HG02798 (cell line): ENCODE measurements at regions not wholly inside any gene's neighbourhood (a gene's known extent, or its start where the extent isn't known, plus 50 kb on each side); places are given as distances from the start of the nearest gene placed in this dataset.
A peak's percentile ranks its signal among the peaks of the same experiment; 100 is the strongest.
"Not testable (repeated sequence)": the region's sequence is repeated elsewhere in the genome, so short reads cannot be mapped to it uniquely, and the experiment has no call there.

ENCODE experiments used
- ATAC-seq: cut with Tn5 transposase; IDR thresholded peaks from one replicate; pipeline ENCODE4 v1.9.1; 2021; ENCODE audit warnings: mild to moderate bottlenecking; ENCODE audit not compliant: unreplicated experiment, poor library complexity

DNA sequence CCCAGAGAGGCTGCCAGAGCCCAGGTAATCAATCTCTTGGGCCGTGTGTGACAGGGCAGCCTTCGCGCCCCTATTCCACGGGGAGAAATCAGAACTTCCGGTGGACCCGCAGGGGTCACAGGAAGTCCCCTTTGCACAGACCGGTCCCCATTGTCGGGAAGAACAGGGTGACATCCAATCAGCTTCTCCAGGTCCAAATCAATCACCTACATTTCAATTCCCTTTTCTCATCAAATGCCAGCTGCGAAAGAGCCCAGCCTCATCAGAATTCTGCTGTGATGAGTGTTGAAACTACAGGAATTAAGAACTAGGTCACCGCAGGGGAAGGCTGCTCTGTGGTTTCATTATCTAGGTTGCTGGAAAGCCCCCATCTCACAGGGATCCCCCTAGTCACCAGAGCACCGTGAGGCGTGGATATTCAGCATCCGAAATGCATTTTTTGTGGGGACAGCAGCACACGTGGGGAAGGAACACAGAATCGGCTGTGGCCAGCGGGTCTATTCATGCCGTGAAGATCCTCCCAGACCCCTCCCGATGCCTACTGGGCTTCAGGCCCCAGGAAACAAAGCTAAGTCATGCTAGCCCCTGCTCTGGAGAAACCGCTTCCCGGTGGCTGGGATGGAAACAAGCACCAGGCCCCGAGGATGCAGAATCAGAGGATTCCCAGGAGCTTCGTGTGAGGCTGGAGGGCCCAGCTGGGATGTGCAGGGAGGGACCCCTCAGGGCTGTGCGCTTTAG lies 193.7 kb upstream of the ID2 start:
- peak; percentile 83 for ATAC-seq

DNA sequence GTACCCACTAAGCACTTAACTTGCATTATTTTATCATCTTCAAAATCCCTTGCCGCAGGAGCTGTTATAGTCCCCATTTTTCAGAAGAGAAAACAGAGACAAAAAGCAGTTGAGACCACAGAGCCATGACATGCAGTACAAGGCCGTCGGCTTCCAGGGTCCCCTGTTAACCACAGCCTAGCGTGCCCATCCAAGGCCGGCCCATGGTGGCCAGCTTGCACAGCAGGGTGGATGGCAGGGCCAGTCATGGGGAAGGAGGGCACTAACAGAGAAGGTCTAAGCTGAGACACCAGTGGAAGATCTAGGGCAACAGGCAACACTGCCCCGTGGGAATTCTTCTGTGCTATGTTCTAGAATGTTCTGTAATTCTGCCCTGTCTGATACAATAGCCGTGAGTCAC lies 192.6 kb upstream of the ID2 start:
- no peak for ATAC-seq

DNA sequence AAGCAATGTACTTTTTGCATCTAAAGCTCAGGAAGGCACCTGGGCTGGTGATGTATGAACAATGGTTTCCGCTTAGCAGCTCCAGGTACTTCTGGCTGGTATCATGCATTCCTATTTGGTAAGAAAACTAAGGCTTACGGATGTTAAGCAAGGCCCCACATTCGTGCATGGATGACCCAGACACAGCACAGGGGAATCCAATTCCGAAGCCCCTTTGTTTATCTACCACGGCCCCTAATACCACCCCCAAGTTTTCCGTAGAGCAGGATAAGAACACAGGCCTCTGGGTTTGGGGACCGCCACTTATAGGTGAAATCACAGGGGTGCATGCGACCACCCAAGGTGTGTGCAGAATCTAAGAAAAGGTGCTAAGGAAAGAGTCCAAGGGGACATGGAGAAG lies 192.1 kb upstream of the ID2 start:
- no peak for ATAC-seq

DNA sequence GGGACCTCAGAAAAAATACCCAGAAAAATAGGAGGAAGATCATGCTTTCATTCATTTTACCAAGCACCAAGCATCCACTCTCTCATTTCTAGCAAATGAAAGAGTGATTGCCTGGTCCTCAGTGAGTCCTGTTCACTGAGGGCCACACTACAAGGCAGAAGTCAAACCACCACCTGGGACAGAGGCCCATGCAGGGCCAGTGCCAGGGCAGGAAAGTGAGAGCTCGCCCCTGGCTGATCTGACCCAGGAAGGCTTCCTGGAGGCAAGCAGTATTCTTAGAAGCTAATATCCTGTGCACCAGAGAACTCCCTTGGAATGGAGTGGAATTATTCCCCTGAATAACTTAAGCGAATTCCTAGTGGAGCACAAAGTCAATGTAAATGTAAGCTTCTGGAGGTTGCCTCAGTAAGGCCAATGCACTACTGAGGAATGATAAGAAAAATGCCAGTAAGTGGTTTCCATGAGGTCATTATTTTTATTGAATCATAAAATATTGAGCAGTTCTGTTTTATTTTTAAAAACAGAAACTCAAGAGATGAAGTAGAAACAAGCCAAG lies 191.6 kb upstream of the ID2 start:
- no peak for ATAC-seq

DNA sequence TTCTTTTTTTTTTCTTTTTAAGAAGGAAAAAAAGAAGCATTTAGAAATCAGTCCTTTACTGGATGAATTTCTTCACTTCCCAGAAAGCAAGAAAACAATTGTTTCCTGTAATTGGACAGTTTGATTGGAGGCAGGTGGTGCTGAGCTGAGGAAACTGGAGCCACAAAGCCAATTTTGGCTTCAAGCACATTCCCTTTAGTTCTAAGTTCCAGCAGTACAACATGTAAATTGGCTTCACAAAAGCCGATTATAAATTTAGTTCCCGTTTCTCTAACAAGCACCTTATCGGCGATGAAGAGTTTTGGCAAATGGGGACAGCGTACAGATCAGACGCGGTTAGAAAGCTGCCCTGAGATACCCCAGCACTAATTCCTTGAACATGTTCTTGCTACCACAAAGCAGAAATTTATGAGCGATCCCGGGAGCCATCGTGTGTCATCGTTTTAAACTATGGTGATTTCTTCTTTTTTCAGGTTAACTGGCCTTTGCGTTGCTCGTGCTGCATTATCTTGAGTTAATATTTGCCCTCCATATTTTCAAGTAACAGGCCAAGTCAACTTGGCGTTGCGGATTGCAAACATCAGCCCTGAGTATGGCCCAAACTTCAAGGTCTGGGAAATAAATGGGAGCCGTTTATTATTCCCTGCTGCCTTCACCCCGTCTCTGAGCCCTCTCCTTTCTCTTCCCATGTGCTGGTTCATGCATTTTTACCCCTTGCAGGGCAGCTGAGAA lies 190.4 kb upstream of the ID2 start:
- no peak for ATAC-seq

DNA sequence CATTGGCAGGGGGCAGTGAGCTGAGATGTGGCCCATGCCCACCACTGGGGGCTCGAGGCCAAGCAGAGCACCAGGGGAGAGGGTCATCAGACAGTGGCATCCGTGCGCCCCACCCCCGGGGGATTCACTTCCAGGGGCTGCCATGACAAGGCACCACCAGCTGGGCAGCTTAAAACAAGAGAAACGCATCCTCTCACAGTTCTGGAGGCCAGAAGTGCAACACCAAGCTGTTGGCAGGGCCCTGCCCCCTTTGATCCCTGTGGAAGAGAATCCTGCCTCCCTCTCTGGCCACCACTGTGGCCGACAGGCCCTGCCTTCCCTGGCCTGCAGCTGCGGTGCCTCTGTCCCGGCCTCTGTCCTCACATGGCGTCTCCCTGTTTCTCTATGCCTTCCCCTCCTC lies 187.7 kb upstream of the ID2 start:
- no peak for ATAC-seq

GRCh38 chr2:8494589-8494988 lies 187.3 kb upstream of the ID2 start:
- no peak for ATAC-seq

DNA sequence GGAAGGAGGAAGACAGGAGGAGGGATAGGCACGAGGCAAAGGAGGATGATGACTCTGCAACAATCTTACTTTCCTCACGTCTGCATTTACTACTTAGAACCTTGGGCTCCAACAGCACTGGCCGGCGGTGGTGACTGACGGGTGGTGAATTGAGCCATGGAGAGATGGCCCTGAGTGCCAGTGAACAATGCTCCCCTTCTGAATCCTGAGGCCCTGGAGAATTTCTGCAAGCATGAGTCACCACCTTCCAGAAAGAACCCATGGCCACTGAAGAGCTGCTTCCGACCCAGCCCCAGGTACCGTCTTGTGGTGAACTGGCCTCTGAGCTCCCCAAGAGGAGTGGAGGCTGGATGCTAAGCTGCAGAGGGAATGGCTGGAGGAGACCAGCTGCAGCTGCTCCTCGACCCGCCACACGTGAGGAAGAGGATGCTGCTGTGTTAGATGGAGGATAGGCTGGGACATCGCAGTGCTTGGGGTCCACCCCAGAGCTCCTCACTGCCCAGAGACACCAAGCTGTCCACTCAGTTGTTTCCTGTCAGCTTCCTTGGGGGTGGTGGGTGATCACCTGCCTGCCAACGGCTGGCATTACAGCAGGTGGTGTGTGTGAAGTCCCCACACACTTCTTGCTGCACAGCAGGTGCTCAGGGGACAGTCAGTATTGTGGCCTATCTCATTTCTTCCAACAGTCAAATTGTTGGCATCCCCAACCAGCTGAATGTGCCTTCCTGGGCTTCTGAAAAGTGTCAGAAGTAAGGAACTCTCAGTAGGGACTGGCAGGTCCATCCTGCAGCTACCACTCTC lies 186.5 kb upstream of the ID2 start:
- ATAC-seq: no peak

DNA sequence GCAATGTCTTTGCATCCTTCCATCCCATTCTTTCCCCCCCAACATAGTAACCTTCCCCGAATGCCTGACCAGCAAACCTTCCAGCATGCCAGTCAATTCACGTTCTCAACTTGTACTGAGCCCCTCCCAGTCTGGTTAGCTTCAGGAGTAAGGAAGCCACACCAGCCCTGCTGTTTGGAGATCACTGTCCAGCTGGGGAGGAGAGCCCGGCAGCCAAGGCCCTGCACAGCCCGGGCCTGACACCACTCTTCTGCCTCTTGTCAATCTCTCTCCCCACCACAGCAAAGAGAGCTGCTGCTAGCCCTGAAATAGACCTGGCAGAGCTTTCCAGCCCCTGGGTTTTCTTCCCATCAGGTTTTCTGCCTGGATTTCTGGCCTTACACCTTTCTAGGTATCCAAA lies 185.8 kb upstream of the ID2 start:
- no peak for ATAC-seq

- ATAC-seq: no peak
Observed at GRCh38 chr2:8496617-8497016, 185.2 kb upstream of the ID2 start.

- ATAC-seq: no peak
Observed at GRCh38 chr2:8498994-8499393, 182.9 kb upstream of the ID2 start.

GRCh38 chr2:8500124-8501054 lies 181.5 kb upstream of the ID2 start:
- no peak for ATAC-seq

DNA sequence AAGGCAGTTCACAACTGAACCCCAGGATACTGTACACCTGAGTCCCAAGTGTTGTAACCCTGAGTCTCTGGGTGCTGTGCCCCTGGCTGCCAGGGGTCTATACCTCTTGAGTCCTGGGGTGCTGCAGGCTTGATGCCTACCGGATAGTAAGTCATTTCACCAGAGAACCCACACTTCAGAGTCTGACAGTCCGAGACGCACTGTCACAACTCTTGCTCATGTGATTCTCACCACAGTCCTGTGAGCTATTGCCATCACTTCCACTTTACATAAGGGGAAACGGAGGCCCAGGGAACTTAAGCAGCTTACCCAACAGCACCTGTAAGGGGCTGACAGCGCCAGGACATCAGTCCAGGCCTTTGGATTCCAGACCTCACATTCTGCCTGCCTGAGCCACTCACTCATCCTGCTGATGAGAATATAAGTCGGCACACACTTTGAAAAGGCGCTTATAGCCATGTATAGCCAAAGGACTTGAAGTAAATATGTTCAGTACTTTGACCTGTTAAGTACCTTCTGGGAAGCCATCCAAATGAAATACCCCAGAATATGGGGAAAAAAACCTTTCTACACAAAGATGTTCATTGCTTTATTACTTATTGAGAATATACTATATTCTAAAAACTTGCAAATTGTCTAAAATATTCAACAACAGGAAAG lies 180.7 kb upstream of the ID2 start:
- no peak for ATAC-seq

- no peak for ATAC-seq
Observed at GRCh38 chr2:8502316-8502715, 179.5 kb upstream of the ID2 start.

DNA sequence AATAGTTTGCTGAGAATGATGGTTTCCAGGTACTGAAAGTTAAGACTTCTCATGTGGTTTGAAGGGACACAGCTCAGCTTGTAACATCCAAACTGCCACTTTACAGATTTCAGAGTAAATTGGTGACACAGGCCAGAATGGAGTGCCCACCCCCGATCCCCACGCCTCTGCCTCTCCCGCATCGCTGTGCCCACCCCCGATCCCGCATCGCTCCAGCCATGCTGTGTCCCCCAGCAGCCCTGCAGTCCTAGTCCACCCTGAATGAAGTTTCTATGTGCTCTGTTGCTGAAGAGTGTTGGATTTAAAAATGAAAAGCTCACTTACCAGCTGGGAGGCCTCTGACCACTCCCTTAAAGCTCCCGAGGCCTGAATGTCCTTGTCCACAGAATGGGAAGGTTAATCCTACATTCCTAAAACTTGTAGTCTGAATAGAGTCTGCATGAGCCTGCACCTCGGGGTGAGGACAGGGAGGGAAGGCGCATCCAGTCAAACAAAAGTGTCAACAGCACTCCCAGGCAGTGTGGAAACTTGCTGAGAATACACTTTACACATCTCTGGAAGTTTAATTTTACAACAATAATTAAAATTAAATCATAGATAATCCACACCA lies 176.4 kb upstream of the ID2 start:
- ATAC-seq: no peak

- ATAC-seq: no peak
Observed at GRCh38 chr2:8506746-8507145, 175.1 kb upstream of the ID2 start.

GRCh38 chr2:8508766-8509165 lies 173.1 kb upstream of the ID2 start:
- no peak for ATAC-seq

GRCh38 chr2:8509621-8510020 lies 172.2 kb upstream of the ID2 start:
- ATAC-seq: no peak

- ATAC-seq: not testable (repeated sequence)
Observed at GRCh38 chr2:8510055-8510454, 171.8 kb upstream of the ID2 start.
